T-helper 2 cell treated with Interferon-gamma antibody and Interleukin-4, amounts not matched to agents 5 μg/mL and 100 μg/mL, for 36 hours (primary cell): ENCODE measurements at regions not wholly inside any gene's neighbourhood (a gene's known extent, or its start where the extent isn't known, plus 50 kb on each side); places are given as distances from the start of the nearest gene placed in this dataset.

Experiments used
- DNase-seq: peaks from one replicate; pipeline ENCODE4 v3.0.0; 2021; ENCODE audit warnings: low spot score
- H3K27ac Mint-ChIP-seq: one replicate; pipeline ENCODE4 v1.8.0; 2021; ENCODE audit warnings: mild to moderate bottlenecking, mixed read lengths
- H3K27me3 Mint-ChIP-seq: one replicate; pipeline ENCODE4 v1.8.0; 2021; ENCODE audit warnings: low read depth, mixed read lengths
- H3K36me3 Mint-ChIP-seq: one replicate; pipeline ENCODE4 v1.8.0; 2021; ENCODE audit warnings: low read depth, mixed read lengths
- H3K4me1 Mint-ChIP-seq: one replicate; pipeline ENCODE4 v1.8.0; 2021; ENCODE audit warnings: low read depth, mixed read lengths
- H3K4me3 Mint-ChIP-seq: one replicate; pipeline ENCODE4 v1.8.0; 2022; ENCODE audit warnings: mild to moderate bottlenecking, moderate library complexity, mixed read lengths
- H3K9me3 Mint-ChIP-seq: one replicate; pipeline ENCODE4 v1.8.0; 2021; ENCODE audit warnings: mixed read lengths

- Mint-ChIP-seq H3K4me1 (no peaks in the 10 kb centered on the region), H3K4me3 (no peak overlapping the region), H3K27ac (no peak overlapping the region), H3K27me3 (no peaks in the 10 kb centered on the region), H3K36me3 (no peaks in the 10 kb centered on the region), H3K9me3 (peaks cover 27% of the 10 kb centered on the region)
- no peak for DNase-seq
These were observed 820.7 kb upstream of the INTU start for GRCh38 chr4:126812076-126812475.

DNA sequence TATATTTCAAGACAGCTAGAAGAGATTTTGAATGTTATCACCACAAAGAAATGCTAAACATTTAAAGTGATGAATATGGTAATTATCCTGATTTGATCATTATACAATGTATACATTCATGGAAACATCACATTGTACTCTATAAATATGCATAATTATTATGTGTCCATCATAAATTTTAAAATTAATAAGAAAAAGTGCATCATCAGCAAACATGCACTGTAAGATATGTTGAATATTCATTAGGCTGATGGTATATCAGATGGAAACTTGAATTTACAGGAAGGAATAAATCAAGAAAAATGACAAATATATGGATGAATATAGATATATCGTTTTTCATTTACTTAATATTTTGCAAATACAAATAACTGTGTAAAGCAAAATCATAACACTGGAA, 812.1 kb upstream of the INTU start:
- Mint-ChIP-seq H3K4me3 (no peak overlapping the region), H3K9me3 (peaks cover 34% of the 10 kb centered on the region), H3K27ac (no peak overlapping the region), H3K36me3 (no peaks in the 10 kb centered on the region), H3K4me1 (no peaks in the 10 kb centered on the region), H3K27me3 (no peaks in the 10 kb centered on the region)
- no peak for DNase-seq

- no peaks in the 10 kb centered on the region for H3K36me3 Mint-ChIP-seq
- no peaks in the 10 kb centered on the region for H3K27me3 Mint-ChIP-seq
- H3K9me3 Mint-ChIP-seq, result peaks cover 31% of the 10 kb centered on the region
- no peak for DNase-seq
- H3K4me1 Mint-ChIP-seq, result no peaks in the 10 kb centered on the region
- no peak overlapping the region for H3K27ac Mint-ChIP-seq
- H3K4me3 Mint-ChIP-seq, result no peak overlapping the region
These were observed 811.6 kb upstream of the INTU start for GRCh38 chr4:126821152-126821551.

- H3K27ac Mint-ChIP-seq, result no peak overlapping the region
- no peaks in the 10 kb centered on the region for H3K27me3 Mint-ChIP-seq
- no peak overlapping the region for H3K4me3 Mint-ChIP-seq
- peaks cover 16% of the 10 kb centered on the region for H3K9me3 Mint-ChIP-seq
- no peaks in the 10 kb centered on the region for H3K4me1 Mint-ChIP-seq
- H3K36me3 Mint-ChIP-seq, result no peaks in the 10 kb centered on the region
- DNase-seq, result no peak
These were observed 807.7 kb upstream of the INTU start for GRCh38 chr4:126825083-126825482.

DNA sequence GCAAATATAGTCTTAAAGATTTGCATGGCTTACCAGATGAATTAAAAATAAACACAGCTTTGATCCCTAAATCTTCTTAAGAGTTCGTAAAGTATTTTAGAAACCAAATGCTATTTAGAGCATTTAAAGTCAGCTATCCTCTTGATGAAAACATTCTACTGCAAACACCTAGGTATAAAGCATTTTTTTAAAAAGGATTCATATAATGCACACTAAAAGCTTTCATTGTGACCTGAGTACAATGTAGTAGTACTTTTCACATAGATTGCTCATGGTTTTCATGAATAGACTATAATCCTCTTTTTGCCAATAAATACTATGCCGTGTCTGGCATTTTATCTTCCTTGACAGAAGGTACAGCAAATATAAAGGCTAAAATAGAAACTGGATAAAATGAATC, 805.1 kb upstream of the INTU start:
- no peak for DNase-seq
- H3K4me3 Mint-ChIP-seq, result no peak overlapping the region
- no peaks in the 10 kb centered on the region for H3K4me1 Mint-ChIP-seq
- no peak overlapping the region for H3K27ac Mint-ChIP-seq
- peaks cover 32% of the 10 kb centered on the region for H3K9me3 Mint-ChIP-seq
- no peaks in the 10 kb centered on the region for H3K36me3 Mint-ChIP-seq
- no peaks in the 10 kb centered on the region for H3K27me3 Mint-ChIP-seq

DNA sequence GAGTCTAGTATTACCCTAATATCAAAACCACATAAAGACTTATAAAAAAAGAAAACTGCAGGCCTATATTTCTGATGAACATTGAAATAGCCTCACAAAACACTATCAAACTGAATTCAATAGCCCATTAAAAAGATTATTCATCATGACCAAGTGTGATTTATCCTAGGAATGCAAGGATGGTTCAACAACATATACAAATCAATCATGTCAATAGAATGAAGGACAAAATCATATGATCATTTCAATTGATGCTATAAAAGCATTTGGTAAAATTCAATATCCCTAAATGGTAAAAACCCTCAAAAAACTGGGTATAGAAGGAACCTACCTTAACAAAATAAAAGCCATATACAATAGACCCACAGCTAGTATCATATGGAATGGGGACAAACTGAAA, 797.9 kb upstream of the INTU start:
- Mint-ChIP-seq H3K36me3 (no peaks in the 10 kb centered on the region), H3K27me3 (no peaks in the 10 kb centered on the region), H3K27ac (no peak overlapping the region), H3K4me3 (no peak overlapping the region), H3K4me1 (no peaks in the 10 kb centered on the region), H3K9me3 (peaks cover 58% of the 10 kb centered on the region)
- no peak for DNase-seq

DNA sequence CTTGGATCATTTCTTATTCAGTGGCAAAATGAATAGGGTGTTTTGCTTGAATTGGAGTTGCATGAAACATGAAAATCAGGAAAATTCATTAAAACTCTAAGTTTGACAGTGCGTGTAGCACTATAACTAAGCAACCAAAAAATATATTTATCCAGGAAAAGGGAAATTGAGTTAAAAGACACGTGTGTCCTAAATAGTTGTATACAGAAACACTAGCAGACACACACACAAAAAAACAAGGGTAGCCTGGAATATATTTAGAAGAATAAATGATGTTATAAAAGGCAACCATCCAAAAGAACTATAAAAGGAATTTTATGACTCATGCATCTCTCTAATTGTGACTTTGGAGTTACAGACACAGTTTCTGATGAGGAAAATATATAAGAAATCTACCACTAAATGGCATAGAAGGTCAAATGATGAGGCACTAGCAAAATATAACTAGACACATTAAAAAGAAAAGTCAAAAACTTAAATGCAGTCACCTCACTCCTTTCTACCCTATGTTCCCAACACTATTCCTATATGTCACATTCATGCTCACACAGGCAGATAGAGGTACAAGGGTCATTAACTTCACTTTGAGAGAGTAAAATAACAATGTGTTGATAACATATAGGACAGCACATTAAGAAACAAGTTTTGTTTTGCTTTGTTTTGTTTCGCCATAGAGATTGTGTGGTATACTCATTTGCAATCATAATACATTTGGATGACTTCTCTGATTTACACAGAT, 793.6 kb upstream of the INTU start:
- Mint-ChIP-seq H3K27me3 (no peaks in the 10 kb centered on the region), H3K9me3 (peaks cover 33% of the 10 kb centered on the region), H3K27ac (no peak overlapping the region), H3K4me1 (no peaks in the 10 kb centered on the region), H3K4me3 (no peak overlapping the region), H3K36me3 (no peaks in the 10 kb centered on the region)
- no peak for DNase-seq

DNA sequence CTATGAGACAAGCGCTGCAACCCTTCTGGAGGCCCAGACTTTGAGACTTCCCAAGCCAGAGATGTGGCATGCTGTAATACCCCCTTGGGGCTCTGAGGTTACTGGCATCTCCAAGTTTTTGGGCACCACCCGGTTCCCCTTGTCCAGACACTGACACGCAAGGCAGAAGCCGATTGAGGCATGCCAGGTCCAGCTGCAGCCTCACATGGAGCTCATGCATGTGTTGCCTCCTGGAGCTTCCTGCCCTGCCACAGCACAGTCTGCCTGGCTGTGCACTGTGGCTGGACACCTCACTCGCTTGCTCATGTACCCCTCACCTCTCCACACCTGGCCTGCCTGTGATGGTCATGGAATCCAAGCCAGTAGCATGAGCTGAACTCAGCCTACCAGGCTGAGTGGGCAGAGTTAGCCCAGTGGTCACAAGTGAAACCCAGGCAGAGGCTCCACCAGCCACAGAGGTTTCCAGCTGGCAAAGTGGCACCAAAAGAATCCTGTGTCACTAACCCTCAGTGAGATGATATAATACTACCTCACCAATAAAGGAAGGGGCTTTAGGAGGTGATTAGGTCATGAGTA, 789.2 kb upstream of the INTU start:
- Mint-ChIP-seq H3K27me3 (no peaks in the 10 kb centered on the region), H3K4me1 (no peaks in the 10 kb centered on the region), H3K9me3 (peaks cover 20% of the 10 kb centered on the region), H3K4me3 (no peak overlapping the region), H3K36me3 (no peaks in the 10 kb centered on the region), H3K27ac (no peak overlapping the region)
- no peak for DNase-seq

DNA sequence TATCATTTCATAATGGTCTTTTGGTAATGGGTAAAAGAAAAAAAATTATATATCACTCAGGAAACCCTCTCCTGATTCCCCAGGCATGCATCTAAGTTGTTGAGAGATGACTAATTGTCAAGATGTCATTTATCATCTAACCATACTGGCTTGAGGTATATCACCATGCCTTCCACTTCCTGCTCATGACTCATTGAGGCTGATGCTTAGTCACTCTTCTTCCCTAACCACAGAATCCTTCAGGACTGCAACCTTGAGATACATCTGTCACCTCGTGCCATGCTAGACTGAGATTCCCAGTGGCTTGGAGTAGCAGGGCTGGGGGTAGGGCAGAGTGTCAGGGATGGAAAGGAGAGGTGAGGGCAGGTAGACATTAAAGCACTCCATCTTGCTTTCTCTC, 782.5 kb upstream of the INTU start:
- Mint-ChIP-seq H3K27ac (no peak overlapping the region), H3K4me1 (no peaks in the 10 kb centered on the region), H3K9me3 (peaks cover 8% of the 10 kb centered on the region), H3K4me3 (no peak overlapping the region), H3K36me3 (no peaks in the 10 kb centered on the region), H3K27me3 (no peaks in the 10 kb centered on the region)
- DNase-seq, result no peak

GRCh38 chr4:126851391-126851790, 781.4 kb upstream of the INTU start:
- H3K4me1 Mint-ChIP-seq, result no peaks in the 10 kb centered on the region
- H3K36me3 Mint-ChIP-seq, result no peaks in the 10 kb centered on the region
- no peak overlapping the region for H3K4me3 Mint-ChIP-seq
- peaks cover 6% of the 10 kb centered on the region for H3K9me3 Mint-ChIP-seq
- H3K27ac Mint-ChIP-seq, result no peak overlapping the region
- no peaks in the 10 kb centered on the region for H3K27me3 Mint-ChIP-seq
- DNase-seq, result no peak

DNA sequence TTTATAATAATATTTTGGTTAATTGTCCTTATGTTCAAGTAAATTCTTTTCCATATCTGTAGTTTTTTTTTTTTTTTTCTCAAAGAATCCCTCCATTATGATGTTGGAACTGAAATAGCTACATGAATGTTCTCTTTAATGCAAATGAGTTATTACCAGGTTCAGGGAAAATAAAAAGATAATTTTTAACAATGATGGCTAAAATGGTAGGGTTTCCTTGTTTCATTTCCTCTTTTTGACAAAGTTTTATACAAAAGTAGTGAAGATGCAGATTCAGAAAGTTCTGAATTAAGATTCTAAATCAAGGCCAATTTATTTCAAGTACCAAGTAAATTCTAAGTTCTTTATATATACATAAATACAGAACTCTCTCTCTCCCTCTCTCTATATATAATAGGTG, 779.0 kb upstream of the INTU start:
- no peak overlapping the region for H3K4me3 Mint-ChIP-seq
- H3K27me3 Mint-ChIP-seq, result no peaks in the 10 kb centered on the region

GRCh38 chr4:126856906-126857305, 775.9 kb upstream of the INTU start:
- Mint-ChIP-seq H3K9me3 (peaks cover 16% of the 10 kb centered on the region), H3K27ac (no peak overlapping the region)

More for the DNA sequence above, 779.0 kb upstream of the INTU start:
- Mint-ChIP-seq H3K4me1 (no peaks in the 10 kb centered on the region), H3K27ac (no peak overlapping the region), H3K9me3 (peaks cover 8% of the 10 kb centered on the region), H3K36me3 (no peaks in the 10 kb centered on the region)
- DNase-seq, result no peak

DNA sequence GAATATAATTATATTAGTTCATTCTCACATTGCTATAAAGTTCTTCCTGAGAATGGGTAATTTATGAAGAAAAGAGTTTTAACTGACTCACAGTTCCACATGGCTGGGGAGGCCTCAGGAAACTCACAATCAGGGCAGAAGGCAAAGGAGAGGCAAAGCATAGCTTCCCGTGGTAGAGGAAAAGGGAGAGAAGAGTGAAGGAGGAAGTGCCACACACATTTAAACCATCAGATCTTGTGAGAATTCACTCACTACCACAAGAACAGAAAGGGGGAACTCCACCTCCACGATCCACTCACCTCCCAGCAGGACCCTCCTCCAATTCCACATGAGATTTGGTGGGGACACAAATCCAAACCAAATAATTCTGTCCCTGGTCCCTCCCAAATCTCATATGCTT, 773.4 kb upstream of the INTU start:
- no peak overlapping the region for H3K4me3 Mint-ChIP-seq
- H3K36me3 Mint-ChIP-seq, result no peaks in the 10 kb centered on the region
- H3K9me3 Mint-ChIP-seq, result peaks cover 21% of the 10 kb centered on the region
- no peaks in the 10 kb centered on the region for H3K4me1 Mint-ChIP-seq
- H3K27me3 Mint-ChIP-seq, result no peaks in the 10 kb centered on the region
- no peak overlapping the region for H3K27ac Mint-ChIP-seq
- DNase-seq, result no peak

More at GRCh38 chr4:126856906-126857305, 775.9 kb upstream of the INTU start:
- Mint-ChIP-seq H3K4me1 (no peaks in the 10 kb centered on the region), H3K36me3 (no peaks in the 10 kb centered on the region), H3K27me3 (no peaks in the 10 kb centered on the region), H3K4me3 (no peak overlapping the region)
- DNase-seq, result no peak

DNA sequence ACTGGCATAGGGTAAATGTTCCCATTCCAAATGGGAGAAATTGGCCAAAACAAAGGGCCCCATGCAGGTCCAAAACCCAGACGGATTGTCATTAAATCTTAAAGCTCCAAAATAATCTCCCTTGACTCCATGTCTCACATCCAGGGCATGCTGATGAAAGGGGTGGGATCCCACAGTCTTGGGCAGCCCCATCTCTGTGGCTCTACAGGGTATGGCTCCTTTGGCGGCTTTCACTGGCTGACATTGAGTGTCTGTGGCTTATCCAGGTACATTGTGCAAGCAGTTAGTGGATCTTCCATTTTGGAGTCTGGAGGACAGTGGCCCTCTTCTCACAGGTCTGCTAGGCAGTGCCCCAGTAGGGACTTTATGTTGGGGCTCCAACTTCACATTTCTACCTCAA, 772.9 kb upstream of the INTU start:
- Mint-ChIP-seq H3K36me3 (no peaks in the 10 kb centered on the region), H3K4me1 (no peaks in the 10 kb centered on the region), H3K27me3 (no peaks in the 10 kb centered on the region), H3K9me3 (peaks cover 21% of the 10 kb centered on the region), H3K4me3 (no peak overlapping the region), H3K27ac (no peak overlapping the region)
- no peak for DNase-seq

DNA sequence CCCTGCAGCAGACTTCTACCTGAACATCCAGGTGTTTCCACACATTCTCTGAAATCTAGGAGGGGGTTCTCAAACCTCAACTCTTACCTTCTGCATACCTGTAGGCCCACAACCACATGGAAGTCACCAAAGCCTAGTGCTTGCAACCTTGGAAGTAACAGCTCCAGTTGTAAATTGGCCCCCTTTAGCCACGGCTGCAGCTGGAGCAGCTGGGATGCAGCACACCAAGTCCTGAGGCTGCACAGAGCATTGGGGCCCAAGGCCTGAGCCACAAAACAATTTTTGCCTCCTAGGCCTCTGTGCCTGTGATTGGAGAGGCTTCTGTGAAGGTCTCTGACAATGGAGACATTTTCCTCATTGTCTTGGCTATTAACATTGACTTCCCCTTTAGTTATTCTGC, 772.4 kb upstream of the INTU start:
- no peaks in the 10 kb centered on the region for H3K36me3 Mint-ChIP-seq
- no peak for DNase-seq
- no peaks in the 10 kb centered on the region for H3K27me3 Mint-ChIP-seq
- H3K4me1 Mint-ChIP-seq, result no peaks in the 10 kb centered on the region
- peaks cover 21% of the 10 kb centered on the region for H3K9me3 Mint-ChIP-seq
- no peak overlapping the region for H3K4me3 Mint-ChIP-seq
- no peak overlapping the region for H3K27ac Mint-ChIP-seq
